GM23338 (cell line): ENCODE measurements at regions not wholly inside any gene's neighbourhood (a gene's known extent, or its start where the extent isn't known, plus 50 kb on each side); places are given as distances from the start of the nearest gene placed in this dataset.
A peak's percentile ranks its signal among the peaks of the same experiment; 100 is the strongest.

Experiments used
- CREB1 ChIP-seq: fragments of 250-450 bp; sonication (Bioruptor Pico); IDR thresholded peaks from 2 replicates; pipeline ENCODE4 v1.5.0; 2020; ENCODE audit warnings: low read depth, mild to moderate bottlenecking, moderate library complexity
- EZH2 ChIP-seq: fragments of 200-600 bp; sonication (generic); IDR thresholded peaks from one replicate; pipeline ENCODE4 v1.8.0; 2017; ENCODE audit warnings: antibody characterized with exemption, mild to moderate bottlenecking, low read depth; ENCODE audit not compliant: unreplicated experiment
- EZH2phosphoT487 ChIP-seq: fragments of 200-600 bp; sonication (generic); IDR thresholded peaks from one replicate; pipeline ENCODE4 v1.8.1; 2018; ENCODE audit warnings: antibody characterized with exemption; ENCODE audit not compliant: unreplicated experiment
- POLR2AphosphoS5 ChIP-seq: IDR thresholded peaks from 2 replicates; pipeline ENCODE4 v1.6.1; 2016; ENCODE audit warnings: antibody characterized with exemption, low read depth
- REST ChIP-seq: IDR thresholded peaks from one replicate; pipeline ENCODE4 v1.6.1; 2018; ENCODE audit warnings: antibody characterized with exemption; ENCODE audit not compliant: unreplicated experiment
- TF ChIP-seq, protein P1 (sequence below), 2 experiments: fragments of 200-600 bp in 1 of 2; sonication (generic) in 1 of 2; conservative IDR thresholded peaks; 2 replicates each; pipeline versions ENCODE4 v1.5.1 to v1.6.1; 2016 to 2017; ENCODE audit warnings: antibody characterized with exemption in 2 of 2, low read depth in 2 of 2, mild to moderate bottlenecking in 2 of 2, moderate library complexity in 1 of 2

DNA sequence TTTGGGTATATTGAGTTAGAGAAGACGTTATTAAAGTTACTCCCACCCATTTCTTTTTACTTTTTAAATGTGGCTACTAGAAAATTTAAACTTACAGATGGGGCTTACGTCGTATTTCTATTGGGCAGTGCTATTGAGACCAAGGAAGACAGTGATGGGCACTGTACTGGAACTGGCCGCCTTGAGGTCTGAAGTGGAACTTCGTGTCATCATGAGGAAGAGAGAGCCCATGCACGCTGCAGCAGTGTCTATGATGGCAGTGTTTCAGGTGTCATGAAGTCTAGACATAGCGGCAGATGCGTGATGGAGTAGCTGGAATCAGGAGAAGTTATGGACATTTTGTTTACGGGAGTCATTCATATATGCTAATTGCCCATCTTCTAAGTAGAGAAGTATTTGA, 143.7 kb downstream of the LRRC70 start:
- TF ChIP-seq EZH2phosphoT487 (no peak), POLR2AphosphoS5 (no peak), EZH2 (no peak), CREB1 (CRISPR knock-in tag) (no peak), REST (no peak)
- TF ChIP-seq, protein P1, sequence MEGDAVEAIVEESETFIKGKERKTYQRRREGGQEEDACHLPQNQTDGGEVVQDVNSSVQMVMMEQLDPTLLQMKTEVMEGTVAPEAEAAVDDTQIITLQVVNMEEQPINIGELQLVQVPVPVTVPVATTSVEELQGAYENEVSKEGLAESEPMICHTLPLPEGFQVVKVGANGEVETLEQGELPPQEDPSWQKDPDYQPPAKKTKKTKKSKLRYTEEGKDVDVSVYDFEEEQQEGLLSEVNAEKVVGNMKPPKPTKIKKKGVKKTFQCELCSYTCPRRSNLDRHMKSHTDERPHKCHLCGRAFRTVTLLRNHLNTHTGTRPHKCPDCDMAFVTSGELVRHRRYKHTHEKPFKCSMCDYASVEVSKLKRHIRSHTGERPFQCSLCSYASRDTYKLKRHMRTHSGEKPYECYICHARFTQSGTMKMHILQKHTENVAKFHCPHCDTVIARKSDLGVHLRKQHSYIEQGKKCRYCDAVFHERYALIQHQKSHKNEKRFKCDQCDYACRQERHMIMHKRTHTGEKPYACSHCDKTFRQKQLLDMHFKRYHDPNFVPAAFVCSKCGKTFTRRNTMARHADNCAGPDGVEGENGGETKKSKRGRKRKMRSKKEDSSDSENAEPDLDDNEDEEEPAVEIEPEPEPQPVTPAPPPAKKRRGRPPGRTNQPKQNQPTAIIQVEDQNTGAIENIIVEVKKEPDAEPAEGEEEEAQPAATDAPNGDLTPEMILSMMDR (conservative IDR thresholded peaks at IDR 0.05; ENCODE audit: low read depth in 2 of 2): peak; percentile 6 to 40; a peak in 2 of 4 replicates
